GM23338 (cell line): ENCODE measurements at regions not wholly inside any gene's neighbourhood (a gene's known extent, or its start where the extent isn't known, plus 50 kb on each side); places are given as distances from the start of the nearest gene placed in this dataset.

Experiments used
- ATAC-seq: fragments of 200-7000 bp; cut with Tn5 transposase; 3 replicates; pipeline ENCODE4 v1.9.1; 2020
- DNase-seq: peaks from one replicate; pipeline ENCODE4 v3.0.0-alpha.2; 2015; ENCODE audit warnings: low spot score
- H2AFZ ChIP-seq: fragments of 200-600 bp; sonication (generic); 2 replicates; pipeline ENCODE4 v1.8.0; 2016; ENCODE audit warnings: antibody characterized with exemption, mild to moderate bottlenecking, moderate library complexity
- H3F3A ChIP-seq: fragments of 200-600 bp; sonication (generic); replicated peaks from 2 replicates; pipeline ENCODE4 v1.8.0; 2017; ENCODE audit warnings: antibody characterized with exemption, mixed run types, low read depth
- H3K27ac ChIP-seq: fragments of 200-600 bp; sonication (generic); 2 replicates; pipeline ENCODE4 v1.6.1; 2016; ENCODE audit warnings: low read depth
- H3K27me3 ChIP-seq: fragments of 200-600 bp; sonication (generic); 2 replicates; pipeline ENCODE4 v1.8.0; 2016; ENCODE audit warnings: mild to moderate bottlenecking, mixed run types, moderate library complexity; ENCODE audit not compliant: insufficient read depth
- H3K36me3 ChIP-seq: fragments of 200-600 bp; sonication (generic); 2 replicates; pipeline ENCODE4 v1.8.0; 2016; ENCODE audit warnings: mild to moderate bottlenecking; ENCODE audit not compliant: insufficient read depth
- H3K4me1 ChIP-seq: fragments of 200-600 bp; sonication (generic); 2 replicates; pipeline ENCODE4 v1.8.0; 2016; ENCODE audit warnings: mild to moderate bottlenecking, moderate library complexity; ENCODE audit not compliant: insufficient read depth
- H3K4me2 ChIP-seq: fragments of 200-600 bp; sonication (generic); 2 replicates; pipeline ENCODE4 v1.7.1; 2017; ENCODE audit warnings: mixed run types
- H3K4me3 ChIP-seq: fragments of 200-600 bp; sonication (generic); 2 replicates; pipeline ENCODE4 v1.6.1; 2016; ENCODE audit warnings: mixed run types
- H3K79me2 ChIP-seq: fragments of 200-600 bp; sonication (generic); replicated peaks from 2 replicates; pipeline ENCODE4 v1.8.0; 2017; ENCODE audit warnings: mild to moderate bottlenecking; ENCODE audit not compliant: insufficient read depth
- H3K9me2 ChIP-seq: fragments of 200-600 bp; sonication (generic); 2 replicates; pipeline ENCODE4 v1.8.0; 2017; ENCODE audit not compliant: insufficient read depth
- H4K20me1 ChIP-seq: fragments of 200-600 bp; sonication (generic); replicated peaks from 2 replicates; pipeline ENCODE4 v1.8.0; 2017; ENCODE audit warnings: mild to moderate bottlenecking; ENCODE audit not compliant: insufficient read depth
- H3K27ac Mint-ChIP-seq: 2 replicates; pipeline ENCODE4 v1.8.0; 2020; ENCODE audit warnings: inconsistent platforms, mild to moderate bottlenecking, moderate library complexity, mixed read lengths
- H3K27me3 Mint-ChIP-seq: 3 replicates; pipeline ENCODE4 v1.8.0; 2022; ENCODE audit warnings: low read depth, mild to moderate bottlenecking, moderate library complexity, mixed read lengths, inconsistent platforms; ENCODE audit not compliant: insufficient read depth, poor library complexity
- H3K36me3 Mint-ChIP-seq: 3 replicates; pipeline ENCODE4 v1.8.0; 2021; ENCODE audit warnings: low read depth, mild to moderate bottlenecking, inconsistent platforms, moderate library complexity, mixed read lengths
- H3K4me1 Mint-ChIP-seq: 3 replicates; pipeline ENCODE4 v1.8.0; 2020; ENCODE audit warnings: mild to moderate bottlenecking, inconsistent platforms, mixed read lengths
- H3K4me3 Mint-ChIP-seq: 3 replicates; pipeline ENCODE4 v1.8.0; 2021; ENCODE audit warnings: moderate library complexity, mild to moderate bottlenecking, inconsistent platforms, mixed read lengths
- H3K9me3 Mint-ChIP-seq: 3 replicates; pipeline ENCODE4 v1.8.0; 2020; ENCODE audit warnings: moderate library complexity, mild to moderate bottlenecking, inconsistent platforms, mixed read lengths
- CREB1 ChIP-seq: fragments of 250-450 bp; sonication (Bioruptor Pico); IDR thresholded peaks from 2 replicates; pipeline ENCODE4 v1.5.0; 2020; ENCODE audit warnings: low read depth, mild to moderate bottlenecking, moderate library complexity
- EZH2 ChIP-seq: fragments of 200-600 bp; sonication (generic); IDR thresholded peaks from one replicate; pipeline ENCODE4 v1.8.0; 2017; ENCODE audit warnings: antibody characterized with exemption, mild to moderate bottlenecking, low read depth; ENCODE audit not compliant: unreplicated experiment
- EZH2phosphoT487 ChIP-seq: fragments of 200-600 bp; sonication (generic); IDR thresholded peaks from one replicate; pipeline ENCODE4 v1.8.1; 2018; ENCODE audit warnings: antibody characterized with exemption; ENCODE audit not compliant: unreplicated experiment
- JUNB ChIP-seq: IDR thresholded peaks from one replicate; pipeline ENCODE4 v1.6.1; 2016; ENCODE audit warnings: antibody characterized with exemption; ENCODE audit not compliant: unreplicated experiment
- NANOG ChIP-seq: IDR thresholded peaks from 2 replicates; pipeline ENCODE4 v1.6.1; 2016; ENCODE audit warnings: antibody characterized with exemption, borderline replicate concordance
- POLR2AphosphoS5 ChIP-seq: IDR thresholded peaks from 2 replicates; pipeline ENCODE4 v1.6.1; 2016; ENCODE audit warnings: antibody characterized with exemption, low read depth
- STAT1 ChIP-seq: IDR thresholded peaks from one replicate; pipeline ENCODE4 v1.6.1; 2016; ENCODE audit warnings: antibody characterized with exemption; ENCODE audit not compliant: unreplicated experiment
- ZNF114 ChIP-seq: fragments of 250-450 bp; sonication (Bioruptor Pico); IDR thresholded peaks from 2 replicates; pipeline ENCODE4 v1.5.0; 2020; ENCODE audit warnings: mild to moderate bottlenecking, moderate library complexity
- ZNF331 ChIP-seq: fragments of 250-450 bp; sonication (Bioruptor Pico); IDR thresholded peaks from 2 replicates; pipeline ENCODE4 v1.5.0; 2020; ENCODE audit warnings: low read depth, mild to moderate bottlenecking, moderate library complexity
- TF ChIP-seq, protein P1 (sequence below): IDR thresholded peaks from one replicate; pipeline ENCODE4 v1.6.1; 2018; ENCODE audit warnings: antibody characterized with exemption; ENCODE audit not compliant: unreplicated experiment
- TF ChIP-seq, protein P2 (sequence below): fragments of 250-450 bp; sonication (Bioruptor Pico); IDR thresholded peaks from 2 replicates; pipeline ENCODE4 v1.5.0; 2020; ENCODE audit warnings: mild to moderate bottlenecking, moderate library complexity
- TF ChIP-seq, protein P3 (sequence below): IDR thresholded peaks from 2 replicates; pipeline ENCODE4 v1.6.1; 2016; ENCODE audit warnings: antibody characterized with exemption
- TF ChIP-seq, protein P4 (sequence below), 2 experiments: fragments of 200-600 bp in 1 of 2; sonication (generic) in 1 of 2; conservative IDR thresholded peaks; 2 replicates each; pipeline versions ENCODE4 v1.5.1 to v1.6.1; 2016 to 2017; ENCODE audit warnings: antibody characterized with exemption in 2 of 2, low read depth in 2 of 2, mild to moderate bottlenecking in 2 of 2, moderate library complexity in 1 of 2

DNA sequence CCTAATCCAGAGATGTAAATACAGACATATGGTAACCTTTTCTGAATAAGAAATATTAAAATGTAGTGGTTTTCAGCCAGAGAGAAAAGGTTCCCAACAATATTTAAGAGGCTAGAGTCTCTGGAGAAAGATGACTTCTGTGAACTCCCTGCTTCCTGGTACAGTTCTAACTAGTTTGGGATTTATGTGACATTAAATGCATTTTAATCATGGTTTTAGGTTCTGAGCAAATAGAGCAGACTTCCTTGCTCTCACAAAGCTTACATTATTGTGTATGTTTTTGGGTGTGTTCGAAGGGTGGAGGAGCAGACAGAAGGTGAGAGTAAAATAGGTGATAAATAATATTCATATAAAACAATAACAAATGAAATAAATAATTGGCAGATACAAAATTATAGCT is 250.1 kb upstream of the LUZP2 start:
- ATAC-seq: no peak
- Histone ChIP-seq H3F3A (no peaks in the 10 kb centered on the region), H3K4me3 (no peak overlapping the region), H3K27me3 (no peaks in the 10 kb centered on the region), H2AFZ (no peak overlapping the region), H3K36me3 (no peaks in the 10 kb centered on the region), H3K9me2 (no peaks in the 10 kb centered on the region), H4K20me1 (no peaks in the 10 kb centered on the region), H3K4me2 (no peak overlapping the region), H3K4me1 (no peaks in the 10 kb centered on the region), H3K79me2 (no peaks in the 10 kb centered on the region), H3K27ac (no peak overlapping the region)
- Mint-ChIP-seq H3K27ac (no peak overlapping the region), H3K27me3 (no peaks in the 10 kb centered on the region), H3K4me1 (no peaks in the 10 kb centered on the region), H3K36me3 (no peaks in the 10 kb centered on the region), H3K4me3 (no peak overlapping the region), H3K9me3 (no peaks in the 10 kb centered on the region)
- DNase-seq: no peak
- TF ChIP-seq, protein P1, sequence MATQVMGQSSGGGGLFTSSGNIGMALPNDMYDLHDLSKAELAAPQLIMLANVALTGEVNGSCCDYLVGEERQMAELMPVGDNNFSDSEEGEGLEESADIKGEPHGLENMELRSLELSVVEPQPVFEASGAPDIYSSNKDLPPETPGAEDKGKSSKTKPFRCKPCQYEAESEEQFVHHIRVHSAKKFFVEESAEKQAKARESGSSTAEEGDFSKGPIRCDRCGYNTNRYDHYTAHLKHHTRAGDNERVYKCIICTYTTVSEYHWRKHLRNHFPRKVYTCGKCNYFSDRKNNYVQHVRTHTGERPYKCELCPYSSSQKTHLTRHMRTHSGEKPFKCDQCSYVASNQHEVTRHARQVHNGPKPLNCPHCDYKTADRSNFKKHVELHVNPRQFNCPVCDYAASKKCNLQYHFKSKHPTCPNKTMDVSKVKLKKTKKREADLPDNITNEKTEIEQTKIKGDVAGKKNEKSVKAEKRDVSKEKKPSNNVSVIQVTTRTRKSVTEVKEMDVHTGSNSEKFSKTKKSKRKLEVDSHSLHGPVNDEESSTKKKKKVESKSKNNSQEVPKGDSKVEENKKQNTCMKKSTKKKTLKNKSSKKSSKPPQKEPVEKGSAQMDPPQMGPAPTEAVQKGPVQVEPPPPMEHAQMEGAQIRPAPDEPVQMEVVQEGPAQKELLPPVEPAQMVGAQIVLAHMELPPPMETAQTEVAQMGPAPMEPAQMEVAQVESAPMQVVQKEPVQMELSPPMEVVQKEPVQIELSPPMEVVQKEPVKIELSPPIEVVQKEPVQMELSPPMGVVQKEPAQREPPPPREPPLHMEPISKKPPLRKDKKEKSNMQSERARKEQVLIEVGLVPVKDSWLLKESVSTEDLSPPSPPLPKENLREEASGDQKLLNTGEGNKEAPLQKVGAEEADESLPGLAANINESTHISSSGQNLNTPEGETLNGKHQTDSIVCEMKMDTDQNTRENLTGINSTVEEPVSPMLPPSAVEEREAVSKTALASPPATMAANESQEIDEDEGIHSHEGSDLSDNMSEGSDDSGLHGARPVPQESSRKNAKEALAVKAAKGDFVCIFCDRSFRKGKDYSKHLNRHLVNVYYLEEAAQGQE: no peak
- no peak for TF ChIP-seq ZNF114 (CRISPR knock-in tag)
- TF ChIP-seq, protein P2, sequence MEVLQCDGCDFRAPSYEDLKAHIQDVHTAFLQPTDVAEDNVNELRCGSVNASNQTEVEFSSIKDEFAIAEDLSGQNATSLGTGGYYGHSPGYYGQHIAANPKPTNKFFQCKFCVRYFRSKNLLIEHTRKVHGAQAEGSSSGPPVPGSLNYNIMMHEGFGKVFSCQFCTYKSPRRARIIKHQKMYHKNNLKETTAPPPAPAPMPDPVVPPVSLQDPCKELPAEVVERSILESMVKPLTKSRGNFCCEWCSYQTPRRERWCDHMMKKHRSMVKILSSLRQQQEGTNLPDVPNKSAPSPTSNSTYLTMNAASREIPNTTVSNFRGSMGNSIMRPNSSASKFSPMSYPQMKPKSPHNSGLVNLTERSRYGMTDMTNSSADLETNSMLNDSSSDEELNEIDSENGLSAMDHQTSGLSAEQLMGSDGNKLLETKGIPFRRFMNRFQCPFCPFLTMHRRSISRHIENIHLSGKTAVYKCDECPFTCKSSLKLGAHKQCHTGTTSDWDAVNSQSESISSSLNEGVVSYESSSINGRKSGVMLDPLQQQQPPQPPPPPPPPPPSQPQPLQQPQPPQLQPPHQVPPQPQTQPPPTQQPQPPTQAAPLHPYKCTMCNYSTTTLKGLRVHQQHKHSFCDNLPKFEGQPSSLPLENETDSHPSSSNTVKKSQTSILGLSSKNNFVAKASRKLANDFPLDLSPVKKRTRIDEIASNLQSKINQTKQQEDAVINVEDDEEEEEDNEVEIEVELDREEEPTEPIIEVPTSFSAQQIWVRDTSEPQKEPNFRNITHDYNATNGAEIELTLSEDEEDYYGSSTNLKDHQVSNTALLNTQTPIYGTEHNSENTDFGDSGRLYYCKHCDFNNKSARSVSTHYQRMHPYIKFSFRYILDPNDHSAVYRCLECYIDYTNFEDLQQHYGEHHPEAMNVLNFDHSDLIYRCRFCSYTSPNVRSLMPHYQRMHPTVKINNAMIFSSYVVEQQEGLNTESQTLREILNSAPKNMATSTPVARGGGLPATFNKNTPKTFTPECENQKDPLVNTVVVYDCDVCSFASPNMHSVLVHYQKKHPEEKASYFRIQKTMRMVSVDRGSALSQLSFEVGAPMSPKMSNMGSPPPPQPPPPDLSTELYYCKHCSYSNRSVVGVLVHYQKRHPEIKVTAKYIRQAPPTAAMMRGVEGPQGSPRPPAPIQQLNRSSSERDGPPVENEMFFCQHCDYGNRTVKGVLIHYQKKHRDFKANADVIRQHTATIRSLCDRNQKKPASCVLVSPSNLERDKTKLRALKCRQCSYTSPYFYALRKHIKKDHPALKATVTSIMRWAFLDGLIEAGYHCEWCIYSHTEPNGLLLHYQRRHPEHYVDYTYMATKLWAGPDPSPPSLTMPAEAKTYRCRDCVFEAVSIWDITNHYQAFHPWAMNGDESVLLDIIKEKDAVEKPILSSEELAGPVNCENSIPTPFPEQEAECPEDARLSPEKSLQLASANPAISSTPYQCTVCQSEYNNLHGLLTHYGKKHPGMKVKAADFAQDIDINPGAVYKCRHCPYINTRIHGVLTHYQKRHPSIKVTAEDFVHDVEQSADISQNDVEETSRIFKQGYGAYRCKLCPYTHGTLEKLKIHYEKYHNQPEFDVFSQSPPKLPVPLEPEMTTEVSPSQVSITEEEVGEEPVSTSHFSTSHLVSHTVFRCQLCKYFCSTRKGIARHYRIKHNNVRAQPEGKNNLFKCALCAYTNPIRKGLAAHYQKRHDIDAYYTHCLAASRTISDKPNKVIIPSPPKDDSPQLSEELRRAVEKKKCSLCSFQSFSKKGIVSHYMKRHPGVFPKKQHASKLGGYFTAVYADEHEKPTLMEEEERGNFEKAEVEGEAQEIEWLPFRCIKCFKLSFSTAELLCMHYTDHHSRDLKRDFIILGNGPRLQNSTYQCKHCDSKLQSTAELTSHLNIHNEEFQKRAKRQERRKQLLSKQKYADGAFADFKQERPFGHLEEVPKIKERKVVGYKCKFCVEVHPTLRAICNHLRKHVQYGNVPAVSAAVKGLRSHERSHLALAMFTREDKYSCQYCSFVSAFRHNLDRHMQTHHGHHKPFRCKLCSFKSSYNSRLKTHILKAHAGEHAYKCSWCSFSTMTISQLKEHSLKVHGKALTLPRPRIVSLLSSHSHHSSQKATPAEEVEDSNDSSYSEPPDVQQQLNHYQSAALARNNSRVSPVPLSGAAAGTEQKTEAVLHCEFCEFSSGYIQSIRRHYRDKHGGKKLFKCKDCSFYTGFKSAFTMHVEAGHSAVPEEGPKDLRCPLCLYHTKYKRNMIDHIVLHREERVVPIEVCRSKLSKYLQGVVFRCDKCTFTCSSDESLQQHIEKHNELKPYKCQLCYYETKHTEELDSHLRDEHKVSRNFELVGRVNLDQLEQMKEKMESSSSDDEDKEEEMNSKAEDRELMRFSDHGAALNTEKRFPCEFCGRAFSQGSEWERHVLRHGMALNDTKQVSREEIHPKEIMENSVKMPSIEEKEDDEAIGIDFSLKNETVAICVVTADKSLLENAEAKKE (CRISPR knock-in tag): no peak
- no peak for TF ChIP-seq EZH2
- no peak for TF ChIP-seq NANOG
- TF ChIP-seq JUNB: no peak
- TF ChIP-seq, protein P3, sequence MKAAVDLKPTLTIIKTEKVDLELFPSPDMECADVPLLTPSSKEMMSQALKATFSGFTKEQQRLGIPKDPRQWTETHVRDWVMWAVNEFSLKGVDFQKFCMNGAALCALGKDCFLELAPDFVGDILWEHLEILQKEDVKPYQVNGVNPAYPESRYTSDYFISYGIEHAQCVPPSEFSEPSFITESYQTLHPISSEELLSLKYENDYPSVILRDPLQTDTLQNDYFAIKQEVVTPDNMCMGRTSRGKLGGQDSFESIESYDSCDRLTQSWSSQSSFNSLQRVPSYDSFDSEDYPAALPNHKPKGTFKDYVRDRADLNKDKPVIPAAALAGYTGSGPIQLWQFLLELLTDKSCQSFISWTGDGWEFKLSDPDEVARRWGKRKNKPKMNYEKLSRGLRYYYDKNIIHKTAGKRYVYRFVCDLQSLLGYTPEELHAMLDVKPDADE: no peak
- no peak for TF ChIP-seq ZNF331 (CRISPR knock-in tag)
- no peak for TF ChIP-seq EZH2phosphoT487
- no peak for TF ChIP-seq POLR2AphosphoS5
- TF ChIP-seq, protein P4, sequence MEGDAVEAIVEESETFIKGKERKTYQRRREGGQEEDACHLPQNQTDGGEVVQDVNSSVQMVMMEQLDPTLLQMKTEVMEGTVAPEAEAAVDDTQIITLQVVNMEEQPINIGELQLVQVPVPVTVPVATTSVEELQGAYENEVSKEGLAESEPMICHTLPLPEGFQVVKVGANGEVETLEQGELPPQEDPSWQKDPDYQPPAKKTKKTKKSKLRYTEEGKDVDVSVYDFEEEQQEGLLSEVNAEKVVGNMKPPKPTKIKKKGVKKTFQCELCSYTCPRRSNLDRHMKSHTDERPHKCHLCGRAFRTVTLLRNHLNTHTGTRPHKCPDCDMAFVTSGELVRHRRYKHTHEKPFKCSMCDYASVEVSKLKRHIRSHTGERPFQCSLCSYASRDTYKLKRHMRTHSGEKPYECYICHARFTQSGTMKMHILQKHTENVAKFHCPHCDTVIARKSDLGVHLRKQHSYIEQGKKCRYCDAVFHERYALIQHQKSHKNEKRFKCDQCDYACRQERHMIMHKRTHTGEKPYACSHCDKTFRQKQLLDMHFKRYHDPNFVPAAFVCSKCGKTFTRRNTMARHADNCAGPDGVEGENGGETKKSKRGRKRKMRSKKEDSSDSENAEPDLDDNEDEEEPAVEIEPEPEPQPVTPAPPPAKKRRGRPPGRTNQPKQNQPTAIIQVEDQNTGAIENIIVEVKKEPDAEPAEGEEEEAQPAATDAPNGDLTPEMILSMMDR (conservative IDR thresholded peaks at IDR 0.05; ENCODE audit: low read depth in 2 of 2): no peak
- TF ChIP-seq CREB1 (CRISPR knock-in tag): no peak
- no peak for TF ChIP-seq STAT1
